ENCODE measurements at regions not wholly inside any gene's neighbourhood (a gene's known extent, or its start where the extent isn't known, plus 50 kb on each side); places are given as distances from the start of the nearest gene placed in this dataset.

GRCh38 chr5:57551251-57551650, 68.6 kb upstream of the ACTBL2 start:
- TF ChIP-seq ELF4 (IDR thresholded peaks at IDR 0.05): no peak
- no peak for TF ChIP-seq PKNOX1 (IDR thresholded peaks at IDR 0.05)
- TF ChIP-seq SP1 (IDR thresholded peaks at IDR 0.05): no peak
- no peak for TF ChIP-seq L3MBTL2 (conservative IDR thresholded peaks at IDR 0.05)
- no peak for TF ChIP-seq FOXK2 (IDR thresholded peaks at IDR 0.05)
- no peak for TF ChIP-seq ARNT (IDR thresholded peaks at IDR 0.05)
- TF ChIP-seq FOXA1 (IDR thresholded peaks at IDR 0.05): no peak
- no peak for TF ChIP-seq FOXM1 (IDR thresholded peaks at IDR 0.05; ENCODE audit: borderline replicate concordance)
- TF ChIP-seq NFRKB (IDR thresholded peaks at IDR 0.05): no peak
- no peak for TF ChIP-seq BHLHE40 (IDR thresholded peaks at IDR 0.05; ENCODE audit: borderline replicate concordance)
- no peak for TF ChIP-seq SUZ12 (IDR thresholded peaks at IDR 0.05)
- TF ChIP-seq ZNF384 (IDR thresholded peaks at IDR 0.05): no peak
- no peak for TF ChIP-seq TARDBP (IDR thresholded peaks at IDR 0.05)
